ENCODE measurements at regions not wholly inside any gene's neighbourhood (a gene's known extent, or its start where the extent isn't known, plus 50 kb on each side); places are given as distances from the start of the nearest gene placed in this dataset.

- no peaks in the 10 kb centered on the region for H3K36me3 ChIP-seq (ENCODE audit: control insufficient read depth in 2 of 2, insufficient read depth in 2 of 2, low read length in 1 of 2)
- no peak overlapping the region for H3K4me3 ChIP-seq (ENCODE audit: low read length in 2 of 2)
- no peaks in the 10 kb centered on the region for H3K27me3 ChIP-seq (ENCODE audit: control insufficient read depth in 2 of 2, insufficient read depth in 1 of 2, low read length in 1 of 2)
- no peak for DNase-seq (ENCODE audit: low read depth in 6 of 9, low spot score in 9 of 9)
- 86% methylated on average over 3 of the region's 3 CpGs for WGBS
- H3K4me1 ChIP-seq (ENCODE audit: control insufficient read depth in 2 of 2, insufficient read depth in 2 of 2, low read length in 2 of 2), result no peaks in the 10 kb centered on the region
- no peak overlapping the region for H3K27ac ChIP-seq (ENCODE audit: low read depth in 1 of 2, low read length in 1 of 2)
- peaks cover 0 to 18% of the 10 kb centered on the region in 2 donors for H3K9me3 ChIP-seq (ENCODE audit: control insufficient read depth in 2 of 2, insufficient read depth in 1 of 2, low read length in 1 of 2)
These were observed 252.9 kb upstream of the GRID2 start for GRCh38 chr4:92050875-92051274.

GRCh38 chr4:92059615-92060014 is 244.2 kb upstream of the GRID2 start:
- no peak overlapping the region for H3K4me3 ChIP-seq (ENCODE audit: low read length in 2 of 2)
- no peaks in the 10 kb centered on the region for H3K4me1 ChIP-seq (ENCODE audit: control insufficient read depth in 2 of 2, insufficient read depth in 2 of 2, low read length in 2 of 2)
- no peak for DNase-seq (ENCODE audit: low read depth in 6 of 9, low spot score in 9 of 9)
- H3K36me3 ChIP-seq (ENCODE audit: control insufficient read depth in 2 of 2, insufficient read depth in 2 of 2, low read length in 1 of 2), result no peaks in the 10 kb centered on the region
- H3K9me3 ChIP-seq (ENCODE audit: control insufficient read depth in 2 of 2, insufficient read depth in 1 of 2, low read length in 1 of 2), result peaks cover 0 to 5% of the 10 kb centered on the region in 2 donors
- no peaks in the 10 kb centered on the region for H3K27me3 ChIP-seq (ENCODE audit: control insufficient read depth in 2 of 2, insufficient read depth in 1 of 2, low read length in 1 of 2)
- H3K27ac ChIP-seq (ENCODE audit: low read depth in 1 of 2, low read length in 1 of 2), result no peak overlapping the region

- Histone ChIP-seq H3K4me3 (ENCODE audit: low read length in 2 of 2) (no peak overlapping the region), H3K27me3 (ENCODE audit: control insufficient read depth in 2 of 2, insufficient read depth in 1 of 2, low read length in 1 of 2) (no peaks in the 10 kb centered on the region), H3K4me1 (ENCODE audit: control insufficient read depth in 2 of 2, insufficient read depth in 2 of 2, low read length in 2 of 2) (no peaks in the 10 kb centered on the region), H3K36me3 (ENCODE audit: control insufficient read depth in 2 of 2, insufficient read depth in 2 of 2, low read length in 1 of 2) (no peaks in the 10 kb centered on the region), H3K27ac (ENCODE audit: low read depth in 1 of 2, low read length in 1 of 2) (no peak overlapping the region), H3K9me3 (ENCODE audit: control insufficient read depth in 2 of 2, insufficient read depth in 1 of 2, low read length in 1 of 2) (peaks cover 0 to 7% of the 10 kb centered on the region in 2 donors)
- 91% methylated on average over 2 of the region's 2 CpGs for WGBS
- DNase-seq (ENCODE audit: low read depth in 6 of 9, low spot score in 9 of 9), result no peak
These were observed 243.4 kb upstream of the GRID2 start for GRCh38 chr4:92060333-92060732.

- Histone ChIP-seq H3K9me3 (ENCODE audit: control insufficient read depth in 2 of 2, insufficient read depth in 1 of 2, low read length in 1 of 2) (peaks cover 0 to 7% of the 10 kb centered on the region in 2 donors), H3K4me3 (ENCODE audit: low read length in 2 of 2) (no peak overlapping the region), H3K36me3 (ENCODE audit: control insufficient read depth in 2 of 2, insufficient read depth in 2 of 2, low read length in 1 of 2) (no peaks in the 10 kb centered on the region), H3K27me3 (ENCODE audit: control insufficient read depth in 2 of 2, insufficient read depth in 1 of 2, low read length in 1 of 2) (no peaks in the 10 kb centered on the region), H3K4me1 (ENCODE audit: control insufficient read depth in 2 of 2, insufficient read depth in 2 of 2, low read length in 2 of 2) (no peaks in the 10 kb centered on the region), H3K27ac (ENCODE audit: low read depth in 1 of 2, low read length in 1 of 2) (no peak overlapping the region)
- DNase-seq (ENCODE audit: low read depth in 6 of 9, low spot score in 9 of 9), result no peak
- 93% methylated on average over 4 of the region's 4 CpGs for WGBS
These were observed 239.2 kb upstream of the GRID2 start for GRCh38 chr4:92064574-92064973.

- Histone ChIP-seq H3K36me3 (ENCODE audit: control insufficient read depth in 2 of 2, insufficient read depth in 2 of 2, low read length in 1 of 2) (no peaks in the 10 kb centered on the region), H3K4me1 (ENCODE audit: control insufficient read depth in 2 of 2, insufficient read depth in 2 of 2, low read length in 2 of 2) (no peaks in the 10 kb centered on the region), H3K4me3 (ENCODE audit: low read length in 2 of 2) (no peak overlapping the region), H3K9me3 (ENCODE audit: control insufficient read depth in 2 of 2, insufficient read depth in 1 of 2, low read length in 1 of 2) (peaks cover 2 to 18% of the 10 kb centered on the region in 2 donors), H3K27ac (ENCODE audit: low read depth in 1 of 2, low read length in 1 of 2) (no peak overlapping the region), H3K27me3 (ENCODE audit: control insufficient read depth in 2 of 2, insufficient read depth in 1 of 2, low read length in 1 of 2) (no peaks in the 10 kb centered on the region)
- DNase-seq (ENCODE audit: low read depth in 6 of 9, low spot score in 9 of 9), result no peak
These were observed 237.3 kb upstream of the GRID2 start for GRCh38 chr4:92066485-92066884.

DNA sequence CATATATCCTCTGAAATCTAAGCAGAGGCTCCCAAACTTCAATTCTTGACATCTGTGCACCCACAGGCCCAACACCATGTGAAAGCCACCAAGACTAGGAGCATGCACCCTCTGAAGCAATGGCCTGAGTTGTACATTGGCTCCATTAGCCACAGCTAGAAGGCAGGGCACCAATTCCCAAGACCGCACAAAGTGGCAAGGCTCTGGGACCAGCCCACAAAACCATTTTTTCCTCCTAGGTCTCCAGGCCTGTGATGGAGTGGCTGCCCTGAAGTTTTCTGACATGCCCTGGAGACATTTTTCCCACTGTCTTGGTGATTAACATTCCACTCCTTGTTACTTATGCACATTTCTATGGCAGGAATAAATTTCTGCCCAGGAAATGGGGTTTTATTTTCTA is 232.2 kb upstream of the GRID2 start:
- Histone ChIP-seq H3K27me3 (ENCODE audit: control insufficient read depth in 2 of 2, insufficient read depth in 1 of 2, low read length in 1 of 2) (no peaks in the 10 kb centered on the region), H3K36me3 (ENCODE audit: control insufficient read depth in 2 of 2, insufficient read depth in 2 of 2, low read length in 1 of 2) (no peaks in the 10 kb centered on the region), H3K4me1 (ENCODE audit: control insufficient read depth in 2 of 2, insufficient read depth in 2 of 2, low read length in 2 of 2) (no peaks in the 10 kb centered on the region), H3K9me3 (ENCODE audit: control insufficient read depth in 2 of 2, insufficient read depth in 1 of 2, low read length in 1 of 2) (peaks cover 2 to 17% of the 10 kb centered on the region in 2 donors), H3K27ac (ENCODE audit: low read depth in 1 of 2, low read length in 1 of 2) (no peak overlapping the region), H3K4me3 (ENCODE audit: low read length in 2 of 2) (no peak overlapping the region)
- 100% methylated on average over 1 of the region's 1 CpG for WGBS
- DNase-seq (ENCODE audit: low read depth in 6 of 9, low spot score in 9 of 9), result no peak

- Histone ChIP-seq H3K27me3 (ENCODE audit: control insufficient read depth in 2 of 2, insufficient read depth in 1 of 2, low read length in 1 of 2) (no peaks in the 10 kb centered on the region), H3K4me1 (ENCODE audit: control insufficient read depth in 2 of 2, insufficient read depth in 2 of 2, low read length in 2 of 2) (no peaks in the 10 kb centered on the region), H3K36me3 (ENCODE audit: control insufficient read depth in 2 of 2, insufficient read depth in 2 of 2, low read length in 1 of 2) (no peaks in the 10 kb centered on the region), H3K4me3 (ENCODE audit: low read length in 2 of 2) (no peak overlapping the region), H3K27ac (ENCODE audit: low read depth in 1 of 2, low read length in 1 of 2) (no peak overlapping the region), H3K9me3 (ENCODE audit: control insufficient read depth in 2 of 2, insufficient read depth in 1 of 2, low read length in 1 of 2) (peaks cover 2 to 26% of the 10 kb centered on the region in 2 donors)
- no peak for DNase-seq (ENCODE audit: low read depth in 6 of 9, low spot score in 9 of 9)
These were observed 228.9 kb upstream of the GRID2 start for GRCh38 chr4:92074839-92075238.

DNA sequence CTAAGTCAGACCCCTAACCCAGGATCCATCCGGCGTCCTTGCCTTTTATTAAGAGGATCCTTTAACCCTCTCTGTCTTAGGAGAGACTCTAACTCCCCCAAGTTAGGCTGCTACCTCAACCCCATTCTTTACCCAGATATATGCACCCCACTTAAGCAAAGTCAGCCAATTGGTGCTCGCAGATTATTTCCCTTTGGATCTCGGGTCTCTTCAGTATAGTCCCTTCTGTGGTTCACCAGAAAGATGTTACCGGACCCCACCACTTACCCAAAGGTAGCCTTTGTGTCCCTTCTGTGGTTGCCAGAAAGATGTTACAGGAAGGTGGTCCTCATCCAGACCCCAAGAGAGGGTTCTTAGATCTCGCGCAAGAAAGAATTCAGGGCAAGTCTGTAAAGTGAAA is 212.9 kb upstream of the GRID2 start:
- WGBS, result 99% methylated on average over 7 of the region's 7 CpGs
- Histone ChIP-seq H3K9me3 (ENCODE audit: control insufficient read depth in 2 of 2, insufficient read depth in 1 of 2, low read length in 1 of 2) (no peaks in the 10 kb centered on the region), H3K4me3 (ENCODE audit: low read length in 2 of 2) (no peak overlapping the region), H3K36me3 (ENCODE audit: control insufficient read depth in 2 of 2, insufficient read depth in 2 of 2, low read length in 1 of 2) (no peaks in the 10 kb centered on the region), H3K4me1 (ENCODE audit: control insufficient read depth in 2 of 2, insufficient read depth in 2 of 2, low read length in 2 of 2) (no peaks in the 10 kb centered on the region), H3K27me3 (ENCODE audit: control insufficient read depth in 2 of 2, insufficient read depth in 1 of 2, low read length in 1 of 2) (no peaks in the 10 kb centered on the region), H3K27ac (ENCODE audit: low read depth in 1 of 2, low read length in 1 of 2) (no peak overlapping the region)
- no peak for DNase-seq (ENCODE audit: low read depth in 6 of 9, low spot score in 9 of 9)

- no peaks in the 10 kb centered on the region for H3K36me3 ChIP-seq (ENCODE audit: control insufficient read depth in 2 of 2, insufficient read depth in 2 of 2, low read length in 1 of 2)
- DNase-seq (ENCODE audit: low read depth in 6 of 9, low spot score in 9 of 9), result no peak
- H3K27me3 ChIP-seq (ENCODE audit: control insufficient read depth in 2 of 2, insufficient read depth in 1 of 2, low read length in 1 of 2), result no peaks in the 10 kb centered on the region
- 89% methylated on average over 6 of the region's 6 CpGs for WGBS
- H3K4me1 ChIP-seq (ENCODE audit: control insufficient read depth in 2 of 2, insufficient read depth in 2 of 2, low read length in 2 of 2), result no peaks in the 10 kb centered on the region
- no peak overlapping the region for H3K4me3 ChIP-seq (ENCODE audit: low read length in 2 of 2)
- no peak overlapping the region for H3K27ac ChIP-seq (ENCODE audit: low read depth in 1 of 2, low read length in 1 of 2)
- no peaks in the 10 kb centered on the region for H3K9me3 ChIP-seq (ENCODE audit: control insufficient read depth in 2 of 2, insufficient read depth in 1 of 2, low read length in 1 of 2)
These were observed 212.4 kb upstream of the GRID2 start for GRCh38 chr4:92091335-92091734.

GRCh38 chr4:92099861-92100260 is 203.9 kb upstream of the GRID2 start:
- Histone ChIP-seq H3K27me3 (ENCODE audit: control insufficient read depth in 2 of 2, insufficient read depth in 1 of 2, low read length in 1 of 2) (no peaks in the 10 kb centered on the region), H3K27ac (ENCODE audit: low read depth in 1 of 2, low read length in 1 of 2) (no peak overlapping the region), H3K36me3 (ENCODE audit: control insufficient read depth in 2 of 2, insufficient read depth in 2 of 2, low read length in 1 of 2) (no peaks in the 10 kb centered on the region), H3K4me3 (ENCODE audit: low read length in 2 of 2) (no peak overlapping the region), H3K9me3 (ENCODE audit: control insufficient read depth in 2 of 2, insufficient read depth in 1 of 2, low read length in 1 of 2) (no peaks in the 10 kb centered on the region), H3K4me1 (ENCODE audit: control insufficient read depth in 2 of 2, insufficient read depth in 2 of 2, low read length in 2 of 2) (no peaks in the 10 kb centered on the region)
- WGBS, result 66% methylated on average over 2 of the region's 2 CpGs
- no peak for DNase-seq (ENCODE audit: low read depth in 6 of 9, low spot score in 9 of 9)
